Ishikawa (cell line): ENCODE measurements at regions not wholly inside any gene's neighbourhood (a gene's known extent, or its start where the extent isn't known, plus 50 kb on each side); places are given as distances from the start of the nearest gene placed in this dataset.

Experiments
- CEBPB ChIP-seq: IDR thresholded peaks from 2 replicates; pipeline ENCODE4 v1.6.1; 2012
- CREB1 ChIP-seq: IDR thresholded peaks from 2 replicates; pipeline ENCODE4 v1.6.1; 2012; ENCODE audit warnings: low read depth
- EGR1 ChIP-seq: IDR thresholded peaks from 2 replicates; pipeline ENCODE4 v1.6.1; 2012
- EP300 ChIP-seq: IDR thresholded peaks from 2 replicates; pipeline ENCODE4 v1.6.1; 2012; ENCODE audit warnings: borderline replicate concordance
- FOXM1 ChIP-seq: IDR thresholded peaks from 2 replicates; pipeline ENCODE4 v1.6.1; 2012; ENCODE audit warnings: low read depth, borderline replicate concordance
- NFIC ChIP-seq: IDR thresholded peaks from 2 replicates; pipeline ENCODE4 v1.6.1; 2012
- RAD21 ChIP-seq: IDR thresholded peaks from 2 replicates; pipeline ENCODE4 v1.6.1; 2012; ENCODE audit warnings: low read depth
- TAF1 ChIP-seq: IDR thresholded peaks from 2 replicates; pipeline ENCODE4 v1.6.1; 2012; ENCODE audit warnings: low read depth, mild to moderate bottlenecking
- TCF12 ChIP-seq: IDR thresholded peaks from 2 replicates; pipeline ENCODE4 v1.6.1; 2012; ENCODE audit warnings: low read depth
- TEAD4 ChIP-seq: IDR thresholded peaks from 2 replicates; pipeline ENCODE4 v1.6.1; 2012
- YY1 ChIP-seq: IDR thresholded peaks from 2 replicates; pipeline ENCODE4 v1.6.1; 2012; ENCODE audit warnings: low read depth
- ZBTB7A ChIP-seq: IDR thresholded peaks from 2 replicates; pipeline ENCODE4 v1.6.1; 2012; ENCODE audit warnings: low read depth
- TF ChIP-seq, protein P1 (sequence below): IDR thresholded peaks from 2 replicates; pipeline ENCODE4 v1.6.1; 2012
- TF ChIP-seq, protein P2 (sequence below): IDR thresholded peaks from 2 replicates; pipeline ENCODE4 v1.6.1; 2012; ENCODE audit warnings: low read depth, mild to moderate bottlenecking
- TF ChIP-seq, protein P3 (sequence below): IDR thresholded peaks from 2 replicates; pipeline ENCODE4 v1.6.1; 2012

DNA sequence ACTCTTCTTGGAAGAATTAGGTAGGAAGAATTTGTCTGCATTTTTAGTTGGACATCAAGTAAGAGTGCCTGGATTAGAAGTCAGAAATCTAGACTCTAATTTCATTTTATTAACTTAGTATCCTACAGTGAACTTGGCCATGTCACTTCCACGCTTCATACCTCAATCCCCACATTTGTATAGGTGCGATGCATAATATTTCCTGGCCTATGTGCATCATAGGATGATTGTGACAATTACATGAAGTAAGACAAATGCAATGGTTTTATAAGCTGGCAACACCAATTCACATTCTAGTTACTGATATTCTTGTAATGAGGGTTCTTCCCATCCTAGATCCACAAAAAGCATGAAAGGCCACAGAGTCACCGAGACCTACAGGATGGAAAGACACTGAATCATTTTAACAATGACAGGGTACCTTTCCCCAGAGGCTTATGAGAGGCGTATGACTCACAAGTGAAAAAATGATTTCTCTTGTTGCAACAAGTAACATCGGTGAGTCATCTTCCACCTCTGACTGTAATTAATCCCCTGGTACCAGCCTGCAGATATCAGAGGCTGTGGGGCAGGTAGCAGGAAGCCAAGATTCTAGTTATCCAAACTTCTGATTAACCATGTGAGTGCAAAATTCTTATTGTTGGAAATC lies 56.0 kb upstream of the OR5AK2 start:
- no peak for TF ChIP-seq CREB1

DNA sequence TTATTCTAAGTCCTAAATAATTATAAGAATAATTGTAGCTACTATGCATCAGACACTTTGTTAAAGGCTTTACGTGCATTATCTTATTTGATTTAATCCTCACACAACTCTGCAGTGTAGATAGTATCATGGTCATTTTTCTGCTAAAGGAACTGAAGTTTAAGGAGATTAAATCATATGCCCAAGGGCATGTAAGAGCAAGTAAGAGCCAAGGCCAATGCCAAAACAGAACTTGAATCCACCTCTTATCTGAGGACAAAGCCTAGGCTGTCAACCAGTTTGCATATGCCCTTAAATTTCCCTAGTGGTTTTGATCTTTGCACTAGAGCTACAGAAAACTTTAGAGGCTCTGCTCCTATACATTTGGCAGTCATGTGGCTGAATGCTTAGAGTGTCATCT lies 65.6 kb upstream of the OR5AK2 start:
- no peak for TF ChIP-seq TAF1
- TF ChIP-seq, protein P1, sequence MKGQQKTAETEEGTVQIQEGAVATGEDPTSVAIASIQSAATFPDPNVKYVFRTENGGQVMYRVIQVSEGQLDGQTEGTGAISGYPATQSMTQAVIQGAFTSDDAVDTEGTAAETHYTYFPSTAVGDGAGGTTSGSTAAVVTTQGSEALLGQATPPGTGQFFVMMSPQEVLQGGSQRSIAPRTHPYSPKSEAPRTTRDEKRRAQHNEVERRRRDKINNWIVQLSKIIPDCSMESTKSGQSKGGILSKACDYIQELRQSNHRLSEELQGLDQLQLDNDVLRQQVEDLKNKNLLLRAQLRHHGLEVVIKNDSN, result no peak
- no peak for TF ChIP-seq YY1
- TF ChIP-seq TEAD4, result no peak
- TF ChIP-seq TCF12, result no peak
- TF ChIP-seq EP300, result no peak
- no peak for TF ChIP-seq CEBPB
- no peak for TF ChIP-seq RAD21

DNA sequence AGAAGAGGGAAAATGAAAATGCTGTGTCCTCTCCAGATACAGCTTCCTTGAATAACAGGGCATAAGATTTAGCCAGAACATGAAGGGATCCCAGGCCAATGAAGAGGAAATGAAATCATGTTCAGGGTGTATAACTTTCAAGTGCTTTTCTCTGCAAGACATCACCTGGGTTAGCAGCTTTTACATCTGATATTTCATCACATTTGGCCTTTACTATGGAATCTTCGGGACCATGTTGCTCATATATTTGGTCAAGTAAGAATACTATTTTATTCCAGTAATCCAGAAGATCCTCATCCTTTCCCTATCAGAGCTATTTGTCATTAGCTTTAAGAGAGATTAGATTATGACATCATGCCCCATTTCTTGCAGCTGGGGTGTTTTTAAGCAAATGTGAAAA lies 66.3 kb upstream of the OR5AK2 start:
- TF ChIP-seq FOXM1, result no peak
- TF ChIP-seq, protein P1, result no peak
- TF ChIP-seq TEAD4, result no peak
- TF ChIP-seq CREB1, result no peak
- no peak for TF ChIP-seq EGR1
- no peak for TF ChIP-seq EP300
- no peak for TF ChIP-seq CEBPB
- TF ChIP-seq NFIC, result no peak
- no peak for TF ChIP-seq TAF1
- no peak for TF ChIP-seq YY1
- TF ChIP-seq, protein P2, sequence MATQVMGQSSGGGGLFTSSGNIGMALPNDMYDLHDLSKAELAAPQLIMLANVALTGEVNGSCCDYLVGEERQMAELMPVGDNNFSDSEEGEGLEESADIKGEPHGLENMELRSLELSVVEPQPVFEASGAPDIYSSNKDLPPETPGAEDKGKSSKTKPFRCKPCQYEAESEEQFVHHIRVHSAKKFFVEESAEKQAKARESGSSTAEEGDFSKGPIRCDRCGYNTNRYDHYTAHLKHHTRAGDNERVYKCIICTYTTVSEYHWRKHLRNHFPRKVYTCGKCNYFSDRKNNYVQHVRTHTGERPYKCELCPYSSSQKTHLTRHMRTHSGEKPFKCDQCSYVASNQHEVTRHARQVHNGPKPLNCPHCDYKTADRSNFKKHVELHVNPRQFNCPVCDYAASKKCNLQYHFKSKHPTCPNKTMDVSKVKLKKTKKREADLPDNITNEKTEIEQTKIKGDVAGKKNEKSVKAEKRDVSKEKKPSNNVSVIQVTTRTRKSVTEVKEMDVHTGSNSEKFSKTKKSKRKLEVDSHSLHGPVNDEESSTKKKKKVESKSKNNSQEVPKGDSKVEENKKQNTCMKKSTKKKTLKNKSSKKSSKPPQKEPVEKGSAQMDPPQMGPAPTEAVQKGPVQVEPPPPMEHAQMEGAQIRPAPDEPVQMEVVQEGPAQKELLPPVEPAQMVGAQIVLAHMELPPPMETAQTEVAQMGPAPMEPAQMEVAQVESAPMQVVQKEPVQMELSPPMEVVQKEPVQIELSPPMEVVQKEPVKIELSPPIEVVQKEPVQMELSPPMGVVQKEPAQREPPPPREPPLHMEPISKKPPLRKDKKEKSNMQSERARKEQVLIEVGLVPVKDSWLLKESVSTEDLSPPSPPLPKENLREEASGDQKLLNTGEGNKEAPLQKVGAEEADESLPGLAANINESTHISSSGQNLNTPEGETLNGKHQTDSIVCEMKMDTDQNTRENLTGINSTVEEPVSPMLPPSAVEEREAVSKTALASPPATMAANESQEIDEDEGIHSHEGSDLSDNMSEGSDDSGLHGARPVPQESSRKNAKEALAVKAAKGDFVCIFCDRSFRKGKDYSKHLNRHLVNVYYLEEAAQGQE, result no peak
- no peak for TF ChIP-seq TCF12
- no peak for TF ChIP-seq ZBTB7A
- TF ChIP-seq, protein P3, sequence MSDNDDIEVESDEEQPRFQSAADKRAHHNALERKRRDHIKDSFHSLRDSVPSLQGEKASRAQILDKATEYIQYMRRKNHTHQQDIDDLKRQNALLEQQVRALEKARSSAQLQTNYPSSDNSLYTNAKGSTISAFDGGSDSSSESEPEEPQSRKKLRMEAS, result no peak
- TF ChIP-seq RAD21, result no peak

DNA sequence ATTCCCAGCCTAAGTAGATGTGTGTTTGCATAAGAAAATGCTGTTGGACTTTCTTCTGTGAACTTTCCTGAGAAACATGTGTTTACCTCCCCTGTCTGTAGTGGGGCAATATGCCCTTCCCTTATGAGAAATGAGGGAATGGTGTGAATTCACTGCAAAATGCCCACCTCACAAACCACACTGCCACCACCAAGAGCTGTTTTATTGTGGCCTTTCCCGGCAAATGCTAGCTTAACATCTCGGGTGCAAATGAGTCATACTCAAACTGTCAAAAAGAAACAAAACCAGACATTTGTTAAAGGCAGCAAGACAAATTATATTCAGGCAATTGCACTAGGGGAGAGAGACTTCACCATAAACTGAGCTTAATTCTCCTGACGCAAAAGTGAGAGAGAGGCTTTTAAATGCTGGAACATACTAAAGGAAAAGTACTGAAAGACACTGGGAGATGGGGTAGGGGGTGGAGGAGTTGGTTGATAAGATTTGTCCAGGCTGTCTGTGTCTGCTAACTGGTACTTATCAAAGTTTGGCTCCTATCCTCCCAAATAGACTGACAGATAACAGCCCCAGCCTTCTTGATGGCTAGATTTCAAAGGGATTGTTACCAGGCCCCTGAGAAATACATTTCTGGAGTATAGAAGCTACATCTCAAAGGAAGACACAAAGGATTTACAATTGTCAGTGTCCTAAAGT lies 70.9 kb upstream of the OR5AK2 start:
- TF ChIP-seq CREB1, result no peak
- no peak for TF ChIP-seq TEAD4
- TF ChIP-seq, protein P3, result no peak
- TF ChIP-seq EP300, result no peak

DNA sequence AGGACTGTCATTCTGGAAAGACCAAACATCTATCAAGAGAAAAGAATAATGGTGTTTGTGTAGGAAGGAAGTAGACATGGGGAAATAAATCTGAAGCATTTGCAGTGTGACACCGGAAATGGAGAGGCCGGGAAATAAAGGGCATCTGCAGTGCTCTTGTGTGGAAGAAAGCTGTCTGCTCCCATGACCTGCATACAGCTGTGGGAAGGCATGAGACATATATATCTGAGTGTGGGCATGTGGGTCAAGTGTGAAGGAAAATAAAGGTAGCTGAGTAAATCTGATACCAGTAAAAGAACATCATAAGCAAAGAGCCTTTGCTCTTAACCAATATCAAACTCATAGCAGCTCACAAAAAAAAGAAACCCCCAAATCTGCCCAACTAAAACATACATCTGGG lies 72.1 kb upstream of the OR5AK2 start:
- no peak for TF ChIP-seq CREB1
- no peak for TF ChIP-seq CEBPB
- TF ChIP-seq TAF1, result no peak
- TF ChIP-seq ZBTB7A, result no peak
- TF ChIP-seq NFIC, result no peak
- TF ChIP-seq YY1, result no peak
- no peak for TF ChIP-seq TEAD4
- TF ChIP-seq, protein P3, result no peak
- TF ChIP-seq, protein P2, result no peak
- TF ChIP-seq TCF12, result no peak
- TF ChIP-seq EGR1, result no peak
- no peak for TF ChIP-seq FOXM1
- TF ChIP-seq RAD21, result no peak
- TF ChIP-seq, protein P1, result no peak
